Stomach (tissue), 4 donors: ENCODE measurements at regions not wholly inside any gene's neighbourhood (a gene's known extent, or its start where the extent isn't known, plus 50 kb on each side); places are given as distances from the start of the nearest gene placed in this dataset.

Experiments
- EP300 ChIP-seq: sonication (generic); formaldehyde crosslinking; IDR thresholded peaks from one replicate; pipeline ENCODE4 v1.6.1; 2017; ENCODE audit warnings: antibody characterized with exemption
- POLR2A ChIP-seq, 4 donors: fragments of 450-650 bp; IDR thresholded peaks; one replicate each; pipeline ENCODE4 v1.6.1; 2016; ENCODE audit warnings: antibody characterized with exemption in 4 of 4, control low read depth in 2 of 4, mild to moderate bottlenecking in 1 of 4, moderate library complexity in 1 of 4
- POLR2AphosphoS5 ChIP-seq, 3 donors: sonication (generic); formaldehyde crosslinking; IDR thresholded peaks; one replicate each; pipeline ENCODE4 v1.6.1; 2016; ENCODE audit warnings: antibody characterized with exemption in 3 of 3
- TF ChIP-seq, protein P1 (sequence below), 7 experiments: fragments of 450-650 bp in 4 of 7; fragments of 200-600 bp in 3 of 7; sonication (generic) in 3 of 7; IDR thresholded peaks; one replicate each; pipeline ENCODE4 v1.5.1; 2016 to 2019; ENCODE audit warnings: antibody characterized with exemption in 7 of 7, control low read depth in 2 of 7, mild to moderate bottlenecking in 1 of 7

GRCh38 chr1:80566123-80566522, 1234.6 kb upstream of the ADGRL2 start:
- TF ChIP-seq, protein P1, sequence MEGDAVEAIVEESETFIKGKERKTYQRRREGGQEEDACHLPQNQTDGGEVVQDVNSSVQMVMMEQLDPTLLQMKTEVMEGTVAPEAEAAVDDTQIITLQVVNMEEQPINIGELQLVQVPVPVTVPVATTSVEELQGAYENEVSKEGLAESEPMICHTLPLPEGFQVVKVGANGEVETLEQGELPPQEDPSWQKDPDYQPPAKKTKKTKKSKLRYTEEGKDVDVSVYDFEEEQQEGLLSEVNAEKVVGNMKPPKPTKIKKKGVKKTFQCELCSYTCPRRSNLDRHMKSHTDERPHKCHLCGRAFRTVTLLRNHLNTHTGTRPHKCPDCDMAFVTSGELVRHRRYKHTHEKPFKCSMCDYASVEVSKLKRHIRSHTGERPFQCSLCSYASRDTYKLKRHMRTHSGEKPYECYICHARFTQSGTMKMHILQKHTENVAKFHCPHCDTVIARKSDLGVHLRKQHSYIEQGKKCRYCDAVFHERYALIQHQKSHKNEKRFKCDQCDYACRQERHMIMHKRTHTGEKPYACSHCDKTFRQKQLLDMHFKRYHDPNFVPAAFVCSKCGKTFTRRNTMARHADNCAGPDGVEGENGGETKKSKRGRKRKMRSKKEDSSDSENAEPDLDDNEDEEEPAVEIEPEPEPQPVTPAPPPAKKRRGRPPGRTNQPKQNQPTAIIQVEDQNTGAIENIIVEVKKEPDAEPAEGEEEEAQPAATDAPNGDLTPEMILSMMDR (IDR thresholded peaks at IDR 0.05) = no peak
- TF ChIP-seq EP300 (no peak), POLR2A (IDR thresholded peaks at IDR 0.05) (no peak), POLR2AphosphoS5 (IDR thresholded peaks at IDR 0.05) (no peak)
